Lung microvascular endothelial cell (primary cell): ENCODE measurements at regions not wholly inside any gene's neighbourhood (a gene's known extent, or its start where the extent isn't known, plus 50 kb on each side); places are given as distances from the start of the nearest gene placed in this dataset.

Source experiments
- DNase-seq, 2 donors: peaks; one replicate each; pipeline versions ENCODE4 v3.0.0 to v3.0.0-alpha.2; 2010; ENCODE audit warnings: low read depth in 2 of 2

GRCh38 chr17:77426676-77427386 lies 286.1 kb downstream of the SEC14L1 start:
- DNase-seq = no peak

GRCh38 chr17:77427391-77427991 lies 286.7 kb downstream of the SEC14L1 start:
- DNase-seq = peak; percentile 49 to 68

GRCh38 chr17:77428020-77428748 lies 287.4 kb downstream of the SEC14L1 start:
- no peak for DNase-seq

GRCh38 chr17:77428749-77429368 lies 288.1 kb downstream of the SEC14L1 start:
- no peak for DNase-seq

GRCh38 chr17:77429369-77429968 lies 288.7 kb downstream of the SEC14L1 start:
- peak in 1 of 2 donors; percentile 44 for DNase-seq

GRCh38 chr17:77429969-77430752 lies 289.4 kb downstream of the SEC14L1 start:
- DNase-seq = peak; percentile 95 to 98

- no peak for DNase-seq
Measured at GRCh38 chr17:77432034-77432661, 291.4 kb downstream of the SEC14L1 start.

GRCh38 chr17:77432742-77433141 lies 292.0 kb downstream of the SEC14L1 start:
- no peak for DNase-seq

- DNase-seq = peak in 1 of 2 donors; percentile 68
Measured at GRCh38 chr17:77433385-77434135, 292.8 kb downstream of the SEC14L1 start.

GRCh38 chr17:77434136-77435114 lies 293.7 kb downstream of the SEC14L1 start:
- no peak for DNase-seq

GRCh38 chr17:77435272-77436057 lies 294.7 kb downstream of the SEC14L1 start:
- no peak for DNase-seq

- DNase-seq = peak; percentile 44 to 53
Measured at GRCh38 chr17:77436058-77436442, 295.3 kb downstream of the SEC14L1 start.

GRCh38 chr17:77436481-77436880 lies 295.7 kb downstream of the SEC14L1 start:
- DNase-seq = no peak

GRCh38 chr17:77437017-77437416 lies 296.2 kb downstream of the SEC14L1 start:
- DNase-seq = no peak

- no peak for DNase-seq
Measured at GRCh38 chr17:77437747-77438146, 297.0 kb downstream of the SEC14L1 start.

GRCh38 chr17:77438241-77439188 lies 297.7 kb downstream of the SEC14L1 start:
- DNase-seq = no peak
